ENCODE measurements at regions not wholly inside any gene's neighbourhood (a gene's known extent, or its start where the extent isn't known, plus 50 kb on each side); places are given as distances from the start of the nearest gene placed in this dataset.

DNA sequence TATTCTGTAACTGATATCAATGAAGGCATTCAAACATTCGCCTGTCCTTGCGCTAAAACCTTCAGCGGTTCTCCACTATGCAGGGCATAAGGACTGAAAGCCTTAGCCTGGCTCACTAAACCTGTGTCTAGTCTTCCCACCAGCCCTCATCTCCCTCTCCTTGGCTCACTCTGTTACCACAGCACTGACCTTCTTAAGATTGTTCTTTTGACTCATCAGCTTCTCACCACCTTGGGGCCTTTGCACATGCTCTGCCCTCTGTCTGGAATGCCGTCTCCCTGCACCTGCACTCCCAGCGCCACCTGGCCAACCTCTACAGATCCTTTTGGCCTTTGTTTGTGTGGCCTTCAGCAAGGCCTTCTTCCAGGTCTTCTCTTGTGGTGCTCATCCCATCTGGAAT lies 131.8 kb upstream of the IER5L start:
- TF ChIP-seq CTCF (IDR thresholded peaks at IDR 0.05) (no peak), POLR2A (IDR thresholded peaks at IDR 0.05) (no peak)
